ENCODE measurements at regions not wholly inside any gene's neighbourhood (a gene's known extent, or its start where the extent isn't known, plus 50 kb on each side); places are given as distances from the start of the nearest gene placed in this dataset.

GRCh38 chr18:47470941-47471340, 219.5 kb upstream of the SKOR2 start:
- POLR2A ChIA-PET: no interaction called here
- Histone ChIP-seq H3K27ac (ENCODE audit: extremely low read depth, low read depth, low read length) (no peak overlapping the region), H3K4me2 (ENCODE audit: insufficient read depth, low read length) (no peak overlapping the region), H4K20me1 (replicated peaks; ENCODE audit: control insufficient read depth, insufficient read depth, low read length) (no peaks in the 10 kb centered on the region), H3K4me3 (no peak overlapping the region), H2AFZ (ENCODE audit: low read depth, low read length) (no peak overlapping the region), H3K4me1 (replicated peaks in 1 of 2; ENCODE audit: control insufficient read depth in 2 of 2, insufficient read depth in 2 of 2, low read length in 2 of 2) (no peaks in the 10 kb centered on the region), H3K9me1 (ENCODE audit: control insufficient read depth, insufficient read depth, low read length) (no peaks in the 10 kb centered on the region), H3K36me3 (ENCODE audit: control insufficient read depth, insufficient read depth, low read length) (no peaks in the 10 kb centered on the region), H3K9ac (ENCODE audit: insufficient read depth in 1 of 2, low read depth in 2 of 2, low read length in 2 of 2) (no peak overlapping the region), H3K27me3 (ENCODE audit: control insufficient read depth in 2 of 2, insufficient read depth in 2 of 2, low read length in 2 of 2) (no peaks in the 10 kb centered on the region), H3K79me2 (ENCODE audit: control insufficient read depth, insufficient read depth, low read length) (no peaks in the 10 kb centered on the region), H3K9me3 (replicated peaks; ENCODE audit: control insufficient read depth, insufficient read depth, low read depth, low read length) (no peaks in the 10 kb centered on the region)
- 6% methylated on average over 2 of the region's 2 CpGs for WGBS (ENCODE audit: insufficient coverage, low coverage, missing lambda C conversion rate)
- ATAC-seq: no peak
- DNase-seq (ENCODE audit: extremely low read depth in 1 of 4, low spot score in 3 of 4): no peak
- CTCF ChIA-PET (ENCODE audit: low intra/inter-chr PET ratio): no interaction called here
- in situ Hi-C loops (cut with MboI) (no loop called here), intact Hi-C loops (cut with micrococcal nuclease) (no loop called here)
- TF ChIP-seq, protein P1, sequence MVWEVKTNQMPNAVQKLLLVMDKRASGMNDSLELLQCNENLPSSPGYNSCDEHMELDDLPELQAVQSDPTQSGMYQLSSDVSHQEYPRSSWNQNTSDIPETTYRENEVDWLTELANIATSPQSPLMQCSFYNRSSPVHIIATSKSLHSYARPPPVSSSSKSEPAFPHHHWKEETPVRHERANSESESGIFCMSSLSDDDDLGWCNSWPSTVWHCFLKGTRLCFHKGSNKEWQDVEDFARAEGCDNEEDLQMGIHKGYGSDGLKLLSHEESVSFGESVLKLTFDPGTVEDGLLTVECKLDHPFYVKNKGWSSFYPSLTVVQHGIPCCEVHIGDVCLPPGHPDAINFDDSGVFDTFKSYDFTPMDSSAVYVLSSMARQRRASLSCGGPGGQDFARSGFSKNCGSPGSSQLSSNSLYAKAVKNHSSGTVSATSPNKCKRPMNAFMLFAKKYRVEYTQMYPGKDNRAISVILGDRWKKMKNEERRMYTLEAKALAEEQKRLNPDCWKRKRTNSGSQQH (CRISPR knock-in tag; IDR thresholded peaks at IDR 0.05): no peak
- TF ChIP-seq SMAD2 (IDR thresholded peaks at IDR 0.05; ENCODE audit: low read depth, low read length) (no peak), CBX5 (IDR thresholded peaks at IDR 0.05; ENCODE audit: borderline replicate concordance, low read depth) (no peak)
- no peak for FAIRE-seq
- no TSS peak for BruUV-seq (replicated peaks)

GRCh38 chr18:47469576-47469975, 218.1 kb upstream of the SKOR2 start:
- H3K79me2 ChIP-seq (ENCODE audit: control insufficient read depth, insufficient read depth, low read length): no peaks in the 10 kb centered on the region
- 0% methylated on average over 2 of the region's 2 CpGs for WGBS (ENCODE audit: insufficient coverage, low coverage, missing lambda C conversion rate)
- H3K4me3 ChIP-seq: no peak overlapping the region
- intact Hi-C loops (cut with micrococcal nuclease) (no loop called here), in situ Hi-C loops (cut with MboI) (no loop called here)
- ATAC-seq: no peak
- H3K27me3 ChIP-seq (ENCODE audit: control insufficient read depth in 2 of 2, insufficient read depth in 2 of 2, low read length in 2 of 2): no peaks in the 10 kb centered on the region
- no peaks in the 10 kb centered on the region for H3K9me3 ChIP-seq (replicated peaks; ENCODE audit: control insufficient read depth, insufficient read depth, low read depth, low read length)
- no peak overlapping the region for H2AFZ ChIP-seq (ENCODE audit: low read depth, low read length)
- no peak overlapping the region for H3K4me2 ChIP-seq (ENCODE audit: insufficient read depth, low read length)
- CTCF ChIA-PET (ENCODE audit: low intra/inter-chr PET ratio): no interaction called here
- H4K20me1 ChIP-seq (replicated peaks; ENCODE audit: control insufficient read depth, insufficient read depth, low read length): no peaks in the 10 kb centered on the region
- POLR2A ChIA-PET: interaction anchor here (1.1 kb wide), 1 partner anchor 11 kb away, joined by 3 read pairs; no protein-coding TSS in a partner anchor
- no peak overlapping the region for H3K27ac ChIP-seq (ENCODE audit: extremely low read depth, low read depth, low read length)
- no peaks in the 10 kb centered on the region for H3K4me1 ChIP-seq (replicated peaks in 1 of 2; ENCODE audit: control insufficient read depth in 2 of 2, insufficient read depth in 2 of 2, low read length in 2 of 2)
- FAIRE-seq: no peak
- TF ChIP-seq ZC3H8 (IDR thresholded peaks at IDR 0.05) (no peak), FOSL1 (tag; conservative IDR thresholded peaks at IDR 0.05) (no peak), E2F6 (IDR thresholded peaks at IDR 0.05; ENCODE audit: borderline replicate concordance in 1 of 2, extremely low read depth in 1 of 2, insufficient read depth in 1 of 2, insufficient read length in 1 of 2, low read depth in 1 of 2, low read length in 1 of 2, poor library complexity in 1 of 2, severe bottlenecking in 1 of 2) (no peak), OTX1 (CRISPR knock-in tag; IDR thresholded peaks at IDR 0.05) (no peak), ZNF316 (IDR thresholded peaks at IDR 0.05) (no peak), POLR2H (tag; IDR thresholded peaks at IDR 0.05; ENCODE audit: low read depth) (no peak), SNAPC5 (CRISPR knock-in tag; IDR thresholded peaks at IDR 0.05) (no peak), SRSF3 (IDR thresholded peaks at IDR 0.05; ENCODE audit: insufficient read depth, low read length) (no peak)
- BruUV-seq (replicated peaks): no TSS peak
- H3K9ac ChIP-seq (ENCODE audit: insufficient read depth in 1 of 2, low read depth in 2 of 2, low read length in 2 of 2): no peak overlapping the region
- no peaks in the 10 kb centered on the region for H3K9me1 ChIP-seq (ENCODE audit: control insufficient read depth, insufficient read depth, low read length)
- DNase-seq (ENCODE audit: extremely low read depth in 1 of 4, low spot score in 3 of 4): no peak
- H3K36me3 ChIP-seq (ENCODE audit: control insufficient read depth, insufficient read depth, low read length): no peaks in the 10 kb centered on the region

All from K562 (cell line).